Fibroblast of lung (primary cell): ENCODE measurements at regions not wholly inside any gene's neighbourhood (a gene's known extent, or its start where the extent isn't known, plus 50 kb on each side); places are given as distances from the start of the nearest gene placed in this dataset.

Experiments
- DNase-seq, 2 donors: peaks; one replicate each; pipeline versions ENCODE4 v3.0.0 to v3.0.0-alpha.2; 2010; ENCODE audit warnings: low read depth in 2 of 2
- H2AFZ ChIP-seq: 2 replicates; pipeline ENCODE4 v1.5.1; 2012; ENCODE audit warnings: low read length, control low read depth, inconsistent platforms
- H3K27ac ChIP-seq: 2 replicates; pipeline ENCODE4 v1.5.1; 2011; ENCODE audit warnings: low read length, control low read depth; ENCODE audit not compliant: insufficient read depth
- H3K27me3 ChIP-seq: 2 replicates; pipeline ENCODE4 v1.5.1; 2011; ENCODE audit warnings: mild to moderate bottlenecking, low read length; ENCODE audit not compliant: control insufficient read depth, insufficient read depth
- H3K36me3 ChIP-seq: 2 replicates; pipeline ENCODE4 v1.5.1; 2011; ENCODE audit warnings: low read length; ENCODE audit not compliant: control insufficient read depth, insufficient read depth
- H3K4me1 ChIP-seq: 2 replicates; pipeline ENCODE4 v1.5.1; 2011; ENCODE audit warnings: low read length; ENCODE audit not compliant: control insufficient read depth, insufficient read depth; ENCODE audit errors: extremely low read depth
- H3K4me2 ChIP-seq: 2 replicates; pipeline ENCODE4 v1.5.1; 2011; ENCODE audit warnings: low read length, control low read depth; ENCODE audit not compliant: insufficient read depth; ENCODE audit errors: extremely low read depth
- H3K4me3 ChIP-seq, 4 experiments: fragments of 200-600 bp in 1 of 4; sonication (generic) in 1 of 4; replicated peaks in 1 of 4; 2 replicates each; pipeline ENCODE4 v1.5.1; 2011 to 2016; ENCODE audit warnings: low read length in 4 of 4, low read depth in 3 of 4, mild to moderate bottlenecking in 3 of 4, control low read depth in 2 of 4, inconsistent platforms in 1 of 4, mixed read lengths in 1 of 4; ENCODE audit not compliant: insufficient read depth in 1 of 4; ENCODE audit errors: control extremely low read depth in 1 of 4
- H3K79me2 ChIP-seq: 2 replicates; pipeline ENCODE4 v1.5.1; 2012; ENCODE audit warnings: mild to moderate bottlenecking, low read length, inconsistent platforms; ENCODE audit not compliant: control insufficient read depth, insufficient read depth
- H3K9ac ChIP-seq: 2 replicates; pipeline ENCODE4 v1.5.1; 2011; ENCODE audit warnings: mild to moderate bottlenecking, low read length, control low read depth; ENCODE audit not compliant: insufficient read depth
- H3K9me3 ChIP-seq: 2 replicates; pipeline ENCODE4 v1.5.1; 2012; ENCODE audit warnings: low read depth, low read length; ENCODE audit not compliant: control insufficient read depth, insufficient read depth
- H4K20me1 ChIP-seq: 2 replicates; pipeline ENCODE4 v1.5.1; 2011; ENCODE audit warnings: low read length; ENCODE audit not compliant: control insufficient read depth, insufficient read depth; ENCODE audit errors: extremely low read depth
- EZH2 ChIP-seq: IDR thresholded peaks from 2 replicates; pipeline ENCODE4 v1.5.1; 2012; ENCODE audit warnings: low read length, control low read depth, mild to moderate bottlenecking; ENCODE audit errors: missing control alignments
- TF ChIP-seq, protein P1 (sequence below), 2 donors: IDR thresholded peaks in 1 of 2; conservative IDR thresholded peaks in 1 of 2; 1 replicate in 1 of 2; 2 replicates in 1 of 2; pipeline ENCODE4 v1.5.1; 2011 to 2012; ENCODE audit warnings: low read length in 2 of 2, control low read depth in 1 of 2, inconsistent platforms in 1 of 2, low read depth in 1 of 2, mild to moderate bottlenecking in 1 of 2

DNA sequence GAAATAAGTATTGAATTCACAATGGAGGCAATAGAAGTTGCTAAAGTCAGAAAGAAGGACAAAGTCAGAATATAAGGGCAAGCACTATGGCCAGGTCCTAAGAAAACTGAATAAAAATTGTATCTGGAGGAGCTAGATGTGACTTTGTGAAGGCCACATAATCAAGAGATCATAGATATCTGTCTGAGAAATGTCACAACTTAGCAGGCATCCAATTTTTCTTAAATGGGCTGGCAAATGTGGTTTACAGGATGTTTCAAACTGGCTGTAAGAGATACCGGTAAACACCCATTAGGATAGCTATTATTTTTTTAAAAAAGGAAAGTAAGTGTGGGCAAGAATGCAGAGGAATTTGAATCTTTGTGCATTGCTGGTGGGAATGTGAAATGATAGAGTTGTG is 303.1 kb upstream of the CHORDC1 start:
- Histone ChIP-seq H3K9me3 (no peaks in the 10 kb centered on the region), H3K4me1 (no peaks in the 10 kb centered on the region), H3K4me2 (no peak overlapping the region), H3K36me3 (no peaks in the 10 kb centered on the region), H3K4me3 (no peak overlapping the region), H3K27me3 (no peaks in the 10 kb centered on the region), H3K9ac (no peak overlapping the region), H3K27ac (no peak overlapping the region), H2AFZ (no peak overlapping the region), H3K79me2 (no peaks in the 10 kb centered on the region), H4K20me1 (no peaks in the 10 kb centered on the region)
- DNase-seq = no peak
- TF ChIP-seq, protein P1, sequence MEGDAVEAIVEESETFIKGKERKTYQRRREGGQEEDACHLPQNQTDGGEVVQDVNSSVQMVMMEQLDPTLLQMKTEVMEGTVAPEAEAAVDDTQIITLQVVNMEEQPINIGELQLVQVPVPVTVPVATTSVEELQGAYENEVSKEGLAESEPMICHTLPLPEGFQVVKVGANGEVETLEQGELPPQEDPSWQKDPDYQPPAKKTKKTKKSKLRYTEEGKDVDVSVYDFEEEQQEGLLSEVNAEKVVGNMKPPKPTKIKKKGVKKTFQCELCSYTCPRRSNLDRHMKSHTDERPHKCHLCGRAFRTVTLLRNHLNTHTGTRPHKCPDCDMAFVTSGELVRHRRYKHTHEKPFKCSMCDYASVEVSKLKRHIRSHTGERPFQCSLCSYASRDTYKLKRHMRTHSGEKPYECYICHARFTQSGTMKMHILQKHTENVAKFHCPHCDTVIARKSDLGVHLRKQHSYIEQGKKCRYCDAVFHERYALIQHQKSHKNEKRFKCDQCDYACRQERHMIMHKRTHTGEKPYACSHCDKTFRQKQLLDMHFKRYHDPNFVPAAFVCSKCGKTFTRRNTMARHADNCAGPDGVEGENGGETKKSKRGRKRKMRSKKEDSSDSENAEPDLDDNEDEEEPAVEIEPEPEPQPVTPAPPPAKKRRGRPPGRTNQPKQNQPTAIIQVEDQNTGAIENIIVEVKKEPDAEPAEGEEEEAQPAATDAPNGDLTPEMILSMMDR (conservative IDR thresholded peaks at IDR 0.05 in 1 of 2, IDR thresholded peaks at IDR 0.05 in 1 of 2; ENCODE audit: low read depth in 1 of 2, low read length in 2 of 2) = no peak
- TF ChIP-seq EZH2 = no peak

GRCh38 chr11:90512846-90513245 is 290.0 kb upstream of the CHORDC1 start:
- Histone ChIP-seq H2AFZ (no peak overlapping the region), H3K9me3 (no peaks in the 10 kb centered on the region), H3K27ac (no peak overlapping the region), H3K4me1 (no peaks in the 10 kb centered on the region), H3K36me3 (no peaks in the 10 kb centered on the region), H3K4me2 (no peak overlapping the region), H3K27me3 (no peaks in the 10 kb centered on the region), H3K9ac (no peak overlapping the region), H3K4me3 (no peak overlapping the region), H4K20me1 (no peaks in the 10 kb centered on the region), H3K79me2 (no peaks in the 10 kb centered on the region)
- TF ChIP-seq, protein P1 (conservative IDR thresholded peaks at IDR 0.05 in 1 of 2, IDR thresholded peaks at IDR 0.05 in 1 of 2; ENCODE audit: low read depth in 1 of 2, low read length in 2 of 2) = no peak
- no peak for TF ChIP-seq EZH2
- no peak for DNase-seq

GRCh38 chr11:90510839-90511238 is 288.0 kb upstream of the CHORDC1 start:
- H3K9me3 ChIP-seq = no peaks in the 10 kb centered on the region
- H3K27ac ChIP-seq = no peak overlapping the region
- H2AFZ ChIP-seq = no peak overlapping the region
- no peaks in the 10 kb centered on the region for H3K79me2 ChIP-seq
- no peaks in the 10 kb centered on the region for H3K27me3 ChIP-seq
- no peak overlapping the region for H3K4me3 ChIP-seq
- H3K4me2 ChIP-seq = no peak overlapping the region
- H3K4me1 ChIP-seq = no peaks in the 10 kb centered on the region
- TF ChIP-seq, protein P1 (conservative IDR thresholded peaks at IDR 0.05 in 1 of 2, IDR thresholded peaks at IDR 0.05 in 1 of 2; ENCODE audit: low read depth in 1 of 2, low read length in 2 of 2) = no peak
- no peak for TF ChIP-seq EZH2
- DNase-seq = no peak
- no peak overlapping the region for H3K9ac ChIP-seq
- H3K36me3 ChIP-seq = no peaks in the 10 kb centered on the region
- no peaks in the 10 kb centered on the region for H4K20me1 ChIP-seq
